ENCODE measurements at regions not wholly inside any gene's neighbourhood (a gene's known extent, or its start where the extent isn't known, plus 50 kb on each side); places are given as distances from the start of the nearest gene placed in this dataset.
A peak's percentile ranks its signal among the peaks of the same experiment; 100 is the strongest.

GRCh38 chr11:69931060-69931910 is 112.1 kb upstream of the FGF3 start:
- DNase-seq (ENCODE audit: low read depth) = no peak

DNA sequence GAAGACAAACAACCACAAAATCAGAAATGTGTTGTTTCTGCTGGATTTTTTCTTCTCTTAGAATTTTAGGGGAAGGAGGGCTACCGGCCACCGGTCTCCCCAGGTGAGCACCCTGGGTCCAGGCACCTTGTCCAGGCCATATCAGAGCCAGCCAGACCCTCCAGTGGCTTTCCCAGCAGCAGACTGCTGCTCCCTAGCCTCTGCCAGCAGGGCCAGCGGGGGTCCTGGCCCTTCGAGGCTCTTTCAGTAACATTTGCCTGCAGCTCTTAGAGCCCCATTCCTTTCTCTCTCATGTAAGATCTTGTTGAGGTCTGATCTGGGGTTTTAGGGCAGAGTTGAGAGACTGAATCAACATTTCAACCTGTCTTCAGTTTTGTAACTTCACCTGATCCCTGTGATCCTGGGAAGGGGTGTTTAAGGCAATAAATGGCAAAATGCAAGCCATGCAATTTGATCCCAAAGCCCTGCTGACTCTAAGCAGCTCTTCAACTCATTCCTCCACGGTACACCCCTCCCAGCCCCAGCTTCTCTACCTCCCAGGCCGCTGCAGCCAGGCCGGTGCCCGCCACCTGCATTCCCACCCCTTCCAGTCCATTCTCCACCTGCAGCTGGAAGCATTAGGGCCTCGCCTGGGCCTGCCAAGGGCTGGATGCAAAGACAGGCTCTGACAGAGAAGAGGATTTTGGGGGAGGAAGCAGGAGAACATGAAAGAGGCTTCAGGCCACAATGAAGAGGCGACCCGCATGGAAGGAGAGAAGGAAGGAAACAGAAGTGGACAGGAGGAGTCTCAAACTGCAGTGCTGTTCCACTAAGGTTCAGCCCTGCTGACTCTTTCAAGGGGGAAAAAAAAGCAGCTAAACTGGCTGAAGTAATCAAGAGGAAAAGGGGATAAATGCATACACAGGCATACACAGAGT is 113.0 kb upstream of the FGF3 start:
- no peak for DNase-seq (ENCODE audit: low read depth)

DNA sequence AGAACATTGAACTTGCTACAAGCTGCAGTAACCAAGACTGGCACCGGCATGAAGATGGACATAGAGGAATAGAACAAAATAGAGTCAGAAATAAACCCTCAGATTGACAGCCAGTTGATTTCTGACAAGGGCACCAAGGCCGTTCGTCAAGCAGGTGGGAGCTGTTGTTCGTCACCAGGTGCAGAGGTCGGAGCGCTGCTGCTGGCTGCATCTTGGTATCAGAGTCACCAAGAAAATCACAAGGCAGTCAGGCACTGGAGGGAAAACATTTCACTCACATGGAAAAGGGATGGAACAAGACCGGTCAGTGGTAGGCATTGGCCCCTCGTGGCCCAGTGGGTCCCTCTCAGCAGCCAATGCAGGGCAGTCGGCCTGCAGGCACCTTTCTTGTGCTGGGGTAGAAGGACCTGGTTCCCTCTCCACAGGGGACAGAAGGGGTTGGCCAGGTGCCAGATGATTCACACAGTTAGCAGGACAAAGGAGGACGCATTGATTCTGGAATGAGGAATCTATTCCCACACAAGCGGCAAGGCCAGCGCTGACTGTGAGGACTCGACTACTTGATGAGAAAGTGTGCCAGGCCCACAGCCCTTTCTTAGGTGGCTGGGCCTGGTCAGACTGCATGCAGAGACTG is 115.8 kb upstream of the FGF3 start:
- no peak for DNase-seq (ENCODE audit: low read depth)

- DNase-seq (ENCODE audit: low read depth) = no peak
Observed at GRCh38 chr11:69935941-69936505, 116.8 kb upstream of the FGF3 start.

- no peak for DNase-seq (ENCODE audit: low read depth)
Observed at GRCh38 chr11:69936771-69937170, 117.6 kb upstream of the FGF3 start.

- no peak for DNase-seq (ENCODE audit: low read depth)
Observed at GRCh38 chr11:69938206-69938605, 119.0 kb upstream of the FGF3 start.

DNA sequence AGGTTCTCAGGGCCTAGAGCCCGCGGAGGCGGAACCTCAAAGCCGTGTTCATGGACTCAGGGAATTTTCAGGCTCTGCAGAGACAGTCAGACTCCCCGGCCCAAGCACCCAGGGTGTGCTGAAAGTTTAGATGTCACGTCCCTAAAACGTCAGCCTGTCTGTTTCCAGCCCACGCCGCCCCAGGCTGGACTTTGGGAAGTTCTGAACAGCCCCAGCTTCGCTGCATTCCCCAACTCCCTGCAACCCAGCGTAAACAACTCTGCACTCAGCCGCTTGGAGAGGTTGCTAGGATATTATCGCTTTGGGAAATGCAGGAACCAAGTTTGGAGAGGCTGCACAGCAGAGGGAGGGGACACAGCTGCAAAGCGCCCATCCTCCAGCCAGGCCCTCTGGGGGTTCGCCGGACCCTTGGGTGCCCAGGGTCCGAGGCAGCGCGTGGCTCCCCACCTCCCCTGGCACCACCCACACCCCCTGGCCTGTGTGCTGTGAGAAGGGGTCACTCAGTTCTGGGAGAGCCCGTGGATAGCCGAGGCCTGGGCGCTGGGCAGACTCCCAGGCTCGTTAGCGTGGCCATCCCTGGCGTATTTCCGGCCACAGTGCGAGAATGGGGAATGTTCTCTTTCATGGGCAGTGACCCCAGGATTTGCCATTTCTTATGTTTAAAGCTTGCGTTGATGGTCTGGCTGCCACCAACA is 120.5 kb upstream of the FGF3 start:
- peak; percentile 46 for DNase-seq (ENCODE audit: low read depth)

- DNase-seq (ENCODE audit: low read depth) = no peak
Observed at GRCh38 chr11:69940246-69940610, 121.0 kb upstream of the FGF3 start.

GRCh38 chr11:69941546-69942332 is 122.5 kb upstream of the FGF3 start:
- no peak for DNase-seq (ENCODE audit: low read depth)

GRCh38 chr11:69942333-69942820 is 123.2 kb upstream of the FGF3 start:
- no peak for DNase-seq (ENCODE audit: low read depth)

- DNase-seq (ENCODE audit: low read depth) = no peak
Observed at GRCh38 chr11:69943066-69943465, 123.8 kb upstream of the FGF3 start.

- no peak for DNase-seq (ENCODE audit: low read depth)
Observed at GRCh38 chr11:69943506-69943905, 124.3 kb upstream of the FGF3 start.

GRCh38 chr11:69944146-69944795 is 125.1 kb upstream of the FGF3 start:
- DNase-seq (ENCODE audit: low read depth) = no peak

DNA sequence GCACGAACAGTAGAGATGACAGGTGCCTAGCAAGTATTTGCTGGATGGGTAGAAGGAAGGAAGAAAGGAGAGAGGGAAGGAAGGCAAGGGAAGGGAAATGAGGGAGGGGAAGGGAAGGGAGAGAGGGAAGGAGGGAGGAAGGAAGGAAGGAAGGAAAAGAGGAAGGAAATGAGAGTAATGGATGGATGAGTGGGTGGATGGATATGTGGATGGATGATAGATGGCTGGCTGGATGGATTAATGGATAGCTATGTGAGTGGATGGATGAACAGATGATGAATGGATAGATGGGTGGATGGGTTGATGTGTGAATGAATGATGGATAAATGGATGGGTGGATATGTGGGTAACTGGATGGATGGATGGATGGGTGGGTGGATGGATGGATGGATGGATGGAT is 125.9 kb upstream of the FGF3 start:
- no peak for DNase-seq (ENCODE audit: low read depth)

DNA sequence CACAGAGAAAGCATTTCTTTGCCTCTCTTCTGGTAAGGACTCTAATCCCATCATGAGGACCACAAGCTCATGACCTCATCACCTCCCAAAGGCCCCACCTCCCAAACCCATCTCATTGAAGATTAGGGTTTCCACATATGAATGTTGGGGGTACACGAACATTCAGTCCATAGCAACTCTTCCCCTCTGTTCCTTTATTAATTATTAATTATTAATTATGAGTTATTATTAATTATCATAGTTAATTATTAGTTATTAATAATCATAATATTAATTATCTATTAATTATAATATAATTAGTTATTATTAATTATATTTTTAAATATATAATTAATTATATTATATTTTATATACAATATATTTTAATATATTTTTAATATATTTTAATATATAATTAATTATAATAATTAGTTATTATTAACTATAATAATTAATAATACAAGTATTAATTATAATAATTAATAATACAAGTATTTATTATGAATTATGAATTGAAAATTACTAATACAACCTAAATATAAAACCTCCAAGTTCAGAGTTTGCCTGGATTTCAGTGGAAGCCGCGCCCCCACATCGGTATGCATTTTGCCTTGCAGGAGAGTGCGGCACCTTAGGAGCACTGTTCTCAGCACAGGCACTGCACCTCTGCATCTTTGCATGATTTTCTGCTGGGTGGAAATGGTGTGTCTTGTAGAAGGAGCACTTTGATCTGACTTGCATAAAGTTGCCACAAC is 128.0 kb upstream of the FGF3 start:
- DNase-seq (ENCODE audit: low read depth) = no peak

DNA sequence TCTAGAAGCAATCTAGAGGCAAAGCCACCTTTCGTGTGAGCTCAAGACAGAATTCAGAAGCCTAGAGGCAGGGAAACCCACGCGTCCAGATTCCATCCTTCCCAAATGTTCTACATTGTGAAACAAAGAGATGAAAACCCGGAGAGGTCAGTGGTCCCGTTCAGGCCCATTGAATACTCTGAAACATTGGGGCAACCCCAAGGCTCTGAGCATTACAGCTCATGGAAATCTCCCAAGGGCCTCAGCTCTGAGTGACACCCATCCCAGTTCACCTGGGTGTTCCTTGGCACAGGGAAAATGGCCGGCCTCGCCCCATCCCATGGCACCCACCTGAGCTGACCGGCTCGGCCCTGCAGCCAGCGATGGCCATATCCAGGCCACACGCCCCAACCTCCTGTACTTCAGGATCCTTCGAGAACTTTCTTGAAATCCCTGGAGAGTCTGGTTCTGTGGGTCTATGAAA is 128.6 kb upstream of the FGF3 start:
- DNase-seq (ENCODE audit: low read depth) = no peak

DNA sequence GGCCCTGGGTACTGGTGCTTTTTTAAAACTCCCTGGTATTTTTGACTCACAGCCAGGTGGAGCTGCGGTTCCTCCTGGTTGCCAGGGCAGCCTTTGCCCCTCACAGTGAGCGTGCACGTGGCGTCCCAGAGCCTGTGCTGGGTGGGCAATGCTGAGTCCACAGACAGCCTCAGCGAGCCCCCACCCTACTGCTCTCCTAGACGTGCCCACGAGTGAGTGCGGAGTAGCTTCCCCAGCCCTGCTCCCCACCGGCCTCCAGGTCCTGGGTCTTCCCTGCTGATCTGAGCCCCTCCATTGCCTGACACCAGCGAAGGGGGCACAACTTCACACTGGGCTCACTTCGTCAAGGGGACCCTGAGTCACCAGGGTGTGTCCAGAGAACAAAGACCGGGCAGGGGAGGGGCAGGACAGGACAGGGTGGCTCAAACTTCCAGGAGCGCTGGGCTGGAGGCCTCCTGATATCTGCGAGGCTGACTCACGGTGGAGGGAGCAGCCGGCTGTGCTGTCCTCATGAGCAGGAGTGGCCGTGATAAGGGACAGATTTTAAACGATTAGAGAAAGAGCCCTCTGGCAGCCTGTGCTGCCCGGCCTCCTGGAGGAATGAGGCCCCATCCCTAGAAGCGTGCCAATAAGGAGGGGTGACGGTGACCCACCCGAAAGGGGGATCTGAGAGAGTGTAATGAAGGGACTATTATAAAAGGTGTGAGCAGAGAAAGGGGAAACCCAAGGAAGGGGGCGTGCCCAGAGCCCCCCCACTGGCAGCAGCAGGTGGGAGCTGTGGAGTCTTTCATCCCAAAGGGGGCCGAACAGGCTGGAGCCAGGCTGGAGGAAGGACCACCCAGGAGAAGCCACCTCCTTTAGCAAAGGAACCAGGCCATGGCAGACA is 129.3 kb upstream of the FGF3 start:
- DNase-seq (ENCODE audit: low read depth) = no peak

DNA sequence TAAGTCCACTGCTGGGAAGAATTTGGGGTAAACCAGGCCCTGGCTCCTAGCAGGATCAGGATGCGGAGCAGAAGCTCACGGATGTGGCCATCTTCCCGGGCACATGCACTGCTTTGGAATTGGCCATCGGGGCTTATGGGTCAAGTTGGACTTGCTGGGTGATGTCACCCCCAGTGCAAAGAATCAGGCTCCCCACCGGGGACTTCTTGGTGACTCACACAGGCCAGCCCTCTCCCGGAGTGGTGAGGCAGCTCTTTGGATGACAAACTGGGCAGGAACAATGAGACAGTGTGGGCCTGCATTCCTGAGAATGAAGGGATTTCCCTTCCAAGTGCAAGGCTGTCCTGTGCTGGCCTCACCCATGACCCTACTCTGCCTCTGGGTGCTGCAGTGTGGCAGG is 128.8 kb upstream of the ANO1 start:
- no peak for DNase-seq (ENCODE audit: low read depth)

All from forelimb muscle (tissue), 1 donor.